DMS153 (cell line): ENCODE measurements at regions not wholly inside any gene's neighbourhood (a gene's known extent, or its start where the extent isn't known, plus 50 kb on each side); places are given as distances from the start of the nearest gene placed in this dataset.
"Not testable (repeated sequence)": the region's sequence is repeated elsewhere in the genome, so short reads cannot be mapped to it uniquely, and the experiment has no call there.

Experiments used
- DNase-seq: peaks from one replicate; lab custom pipeline; 2025; lab: John Stamatoyannopoulos, UW

DNA sequence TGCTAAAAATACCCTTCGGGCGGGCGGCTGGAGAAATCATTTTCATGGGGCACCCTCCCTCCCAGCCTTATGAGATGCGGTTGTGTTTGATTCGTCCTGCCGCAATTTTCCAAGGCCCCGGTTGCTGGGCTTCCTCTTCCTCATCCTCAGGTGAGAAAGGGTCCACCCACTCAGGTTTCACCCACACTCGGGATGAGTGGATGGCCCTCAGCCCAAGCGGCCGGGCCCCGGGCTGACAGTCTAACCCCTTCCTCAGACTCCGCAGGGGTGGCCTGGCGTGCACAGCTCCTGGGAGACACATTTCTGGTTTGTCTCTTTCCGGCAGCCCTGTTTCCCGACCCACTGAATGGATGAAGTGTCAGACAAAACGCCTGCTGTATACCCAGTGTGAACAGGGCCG is 116.5 kb upstream of the LRPAP1 start:
- DNase-seq, result no peak

DNA sequence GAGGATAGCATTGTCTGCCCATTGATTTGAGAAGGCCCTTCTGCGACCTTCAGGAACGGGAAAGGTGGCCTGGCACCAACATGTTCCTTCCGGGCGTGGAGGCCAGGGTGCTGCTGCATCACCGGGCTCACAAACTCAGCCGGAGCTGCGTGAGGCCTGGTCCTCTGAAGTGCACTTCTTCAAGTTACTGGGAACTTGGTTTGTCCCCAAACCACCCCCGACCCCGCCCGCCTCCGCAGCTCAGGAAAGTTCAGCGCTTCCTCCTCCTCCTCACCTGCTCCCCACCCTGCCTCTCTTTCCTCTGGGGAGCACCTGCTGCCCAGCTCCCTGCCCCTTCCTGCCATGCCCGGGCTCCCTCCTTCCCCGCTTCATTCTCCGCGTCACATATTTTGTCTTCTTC is 116.0 kb upstream of the LRPAP1 start:
- DNase-seq, result no peak

DNA sequence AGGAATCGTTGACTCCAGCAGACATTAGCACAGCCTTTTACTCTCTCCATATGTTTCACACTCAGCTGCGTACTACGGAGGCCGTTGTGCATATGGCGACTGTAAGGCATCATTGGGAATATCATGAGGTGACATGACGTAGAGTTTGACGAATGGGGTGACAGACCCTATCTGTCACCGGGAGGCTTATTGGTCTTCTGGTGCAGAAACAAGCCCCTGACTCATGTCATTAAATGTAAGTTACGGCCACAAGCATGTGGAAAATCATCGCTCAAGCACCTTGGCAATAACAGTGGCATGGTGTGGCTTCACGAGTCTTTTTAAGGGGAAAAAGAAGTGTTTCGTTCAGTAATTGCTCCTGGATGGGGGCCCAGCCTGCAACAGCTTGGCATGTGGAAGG is 115.2 kb upstream of the LRPAP1 start:
- no peak for DNase-seq

DNA sequence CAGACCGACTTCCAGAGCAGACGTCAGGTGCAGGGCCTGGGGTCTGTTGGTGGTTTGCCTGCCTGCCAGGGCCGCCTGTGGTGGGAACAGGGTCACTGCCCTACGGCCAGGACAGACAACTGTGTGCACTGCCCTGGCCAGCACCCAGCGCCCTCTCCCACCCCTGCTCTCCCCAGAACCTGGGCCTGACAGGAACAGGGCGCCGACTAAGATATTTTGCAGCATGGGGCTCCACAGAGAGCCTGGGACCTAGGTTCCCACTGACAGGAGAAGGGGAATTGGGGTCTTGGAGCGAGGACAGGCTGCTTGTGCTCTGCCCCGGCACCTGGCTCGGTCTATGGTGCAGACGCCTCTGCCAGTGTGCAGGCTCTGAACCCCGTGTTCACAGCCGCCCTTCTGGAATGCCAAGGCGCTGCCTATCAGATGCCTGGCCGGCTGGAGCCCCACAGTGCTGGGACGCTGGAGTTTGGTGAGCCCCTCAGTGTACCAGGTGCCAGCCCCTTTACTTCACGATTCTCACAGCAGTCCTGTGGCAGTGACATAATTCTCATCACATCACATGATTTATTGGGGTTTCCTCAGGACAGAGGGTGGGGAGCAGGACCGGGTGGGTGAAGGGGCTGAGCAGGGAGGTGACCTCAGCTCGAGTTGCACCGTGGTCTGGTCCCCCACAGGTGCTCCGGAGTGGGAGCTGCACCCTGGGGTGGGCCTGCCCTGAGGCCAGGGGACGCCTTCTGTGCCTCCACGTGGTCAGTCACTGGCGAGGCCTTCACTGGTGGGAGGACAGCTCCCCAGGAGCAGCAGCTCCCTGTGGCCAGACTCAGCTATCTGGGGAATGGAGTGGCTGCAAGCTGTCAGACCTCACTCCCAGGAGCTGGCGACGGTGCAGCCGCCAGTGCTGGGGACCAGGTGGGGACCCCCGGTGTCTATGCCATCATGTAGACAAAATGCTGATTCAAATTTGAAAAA is 113.8 kb upstream of the LRPAP1 start:
- DNase-seq, result no peak

DNA sequence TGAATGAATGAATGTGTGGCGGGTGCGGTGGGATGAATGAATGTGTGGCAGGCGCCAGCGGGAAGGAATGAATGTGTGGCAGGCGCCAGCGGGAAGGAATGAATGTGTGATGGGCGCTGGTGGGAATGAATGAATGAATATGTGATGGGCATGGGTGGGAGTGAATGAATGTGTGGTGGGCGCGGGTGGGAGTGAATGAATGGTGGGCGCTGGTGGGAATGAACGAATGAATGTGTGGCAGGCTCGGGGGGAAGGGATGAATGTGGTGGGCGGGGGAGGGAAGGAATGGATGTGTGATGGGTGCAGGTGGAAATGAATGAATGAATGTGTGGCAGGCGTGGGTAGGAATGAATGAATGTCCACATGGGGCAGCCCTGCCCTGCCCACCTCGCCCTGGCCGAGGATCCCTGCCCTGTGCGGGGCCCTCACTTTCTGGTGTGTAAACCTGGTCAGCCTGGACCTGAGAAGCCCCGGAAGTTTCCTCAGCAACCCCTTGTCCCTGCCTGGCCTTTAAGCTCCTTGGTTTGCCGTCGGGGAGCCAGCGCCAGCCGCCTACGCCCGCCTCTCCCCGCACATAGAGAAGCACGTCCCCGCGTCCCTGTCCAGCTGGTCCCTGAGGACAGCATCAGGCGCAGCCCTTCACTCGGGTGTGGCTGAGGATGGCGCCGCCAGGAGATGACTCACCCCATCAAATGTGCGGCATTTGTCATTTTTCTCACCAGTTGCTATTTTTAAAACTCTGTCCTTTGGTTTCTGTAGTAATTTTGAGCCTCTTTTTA is 112.8 kb upstream of the LRPAP1 start:
- no peak for DNase-seq

DNA sequence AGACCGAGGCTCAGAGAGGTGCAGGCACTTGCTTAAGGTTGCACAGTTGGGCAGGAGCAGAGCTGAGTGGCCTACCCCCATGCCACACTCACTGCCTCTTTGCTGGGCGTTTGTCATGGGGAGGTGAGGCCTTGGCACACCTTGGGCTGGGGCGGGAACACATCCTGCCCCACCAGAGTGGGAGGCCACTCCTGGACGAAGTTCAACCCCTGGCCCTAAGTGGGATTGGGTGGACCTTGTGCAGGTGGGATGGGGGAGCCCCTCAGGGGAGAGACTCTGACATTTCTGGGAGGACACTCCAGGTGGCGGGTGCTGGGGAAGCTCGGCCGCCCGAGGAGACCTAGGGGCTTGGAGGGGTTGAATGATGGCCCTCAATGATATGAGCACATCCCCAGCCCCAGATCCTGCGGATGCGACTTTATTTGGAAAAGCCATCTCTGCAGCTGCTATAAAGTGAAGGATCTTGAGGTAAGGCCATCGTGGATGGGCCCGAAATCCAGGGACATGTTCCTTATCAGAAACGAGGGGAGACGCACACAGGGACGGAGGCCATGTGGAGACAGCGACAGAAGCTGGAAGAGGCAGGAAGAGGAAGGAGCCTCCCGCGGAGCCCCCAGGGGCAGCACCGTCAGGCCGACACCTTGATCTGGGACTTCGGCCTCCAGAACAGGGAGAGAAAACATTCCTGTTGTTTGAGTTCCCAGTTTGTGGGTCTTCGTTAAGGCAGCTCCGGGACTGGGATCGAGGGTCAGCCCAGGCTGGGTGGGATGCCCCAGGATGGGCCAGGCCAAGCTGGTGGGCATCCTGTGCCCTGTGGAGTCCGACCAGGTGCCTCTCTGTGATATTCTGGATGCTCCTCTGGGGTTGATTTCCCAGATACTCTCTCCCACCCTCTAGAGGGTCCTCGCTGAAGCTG is 111.6 kb upstream of the LRPAP1 start:
- no peak for DNase-seq

DNA sequence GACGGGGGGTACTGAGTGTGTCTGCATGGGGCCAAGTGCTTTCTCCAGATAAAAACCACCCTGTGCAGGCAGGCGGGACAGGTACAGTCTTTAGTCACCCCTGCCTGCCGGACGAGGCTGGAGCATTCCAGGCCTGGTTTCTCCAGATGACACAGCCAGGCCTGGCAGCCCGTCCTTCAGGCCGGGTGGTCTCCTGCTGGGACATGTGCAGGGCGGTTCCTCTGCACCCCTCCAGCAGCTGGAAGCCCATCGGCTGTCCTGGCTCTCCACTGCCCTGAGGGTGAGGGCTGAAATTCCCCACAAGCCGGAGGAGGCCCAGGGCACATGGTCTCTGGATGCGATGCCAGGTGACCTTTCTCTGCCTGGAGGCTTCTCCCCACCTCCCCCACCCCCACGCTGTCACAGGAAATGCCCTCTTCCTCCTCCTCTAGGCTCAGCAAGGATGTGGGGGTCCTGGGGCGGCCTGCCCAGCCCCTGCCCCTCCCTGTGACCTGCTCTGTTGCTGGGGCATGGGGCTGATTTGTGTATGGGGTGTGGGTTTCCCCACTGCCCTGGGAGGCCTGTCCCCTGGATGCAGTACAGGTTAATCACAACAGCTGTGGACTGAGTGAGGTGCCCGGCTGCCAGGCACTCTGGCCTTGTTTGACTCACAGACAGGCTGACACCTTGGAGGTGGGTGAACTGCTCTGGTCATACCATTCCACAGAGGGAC is 110.7 kb upstream of the LRPAP1 start:
- DNase-seq, result no peak

DNA sequence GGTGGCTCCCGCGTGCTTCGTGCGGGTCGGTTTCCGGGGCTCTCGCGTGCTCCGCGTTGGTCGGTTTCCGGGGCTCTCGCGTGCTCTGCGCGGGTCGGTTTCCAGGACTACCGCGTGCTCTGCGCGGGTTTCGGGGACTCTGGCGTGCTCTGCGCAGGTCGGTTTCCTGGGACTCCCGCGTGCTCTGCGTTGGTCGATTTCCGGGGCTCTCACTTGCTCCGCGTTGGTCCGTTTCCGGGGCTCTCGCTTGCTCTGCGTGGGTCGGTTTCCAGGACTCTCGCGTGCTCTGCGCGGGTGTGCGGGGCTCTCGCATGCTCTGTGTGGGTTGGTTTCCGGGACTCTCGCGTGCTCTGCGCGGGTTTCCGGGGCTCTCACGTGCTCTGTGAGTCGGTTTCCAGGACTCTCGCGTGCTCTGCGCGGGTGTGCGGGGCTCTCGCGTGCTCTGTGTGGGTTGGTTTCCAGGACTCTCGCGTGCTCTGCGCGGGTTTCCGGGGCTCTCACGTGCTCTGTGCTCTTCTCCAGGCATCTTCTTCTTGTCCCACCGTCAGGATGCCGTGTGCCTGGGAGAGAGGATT is 109.9 kb upstream of the LRPAP1 start:
- no peak for DNase-seq

DNA sequence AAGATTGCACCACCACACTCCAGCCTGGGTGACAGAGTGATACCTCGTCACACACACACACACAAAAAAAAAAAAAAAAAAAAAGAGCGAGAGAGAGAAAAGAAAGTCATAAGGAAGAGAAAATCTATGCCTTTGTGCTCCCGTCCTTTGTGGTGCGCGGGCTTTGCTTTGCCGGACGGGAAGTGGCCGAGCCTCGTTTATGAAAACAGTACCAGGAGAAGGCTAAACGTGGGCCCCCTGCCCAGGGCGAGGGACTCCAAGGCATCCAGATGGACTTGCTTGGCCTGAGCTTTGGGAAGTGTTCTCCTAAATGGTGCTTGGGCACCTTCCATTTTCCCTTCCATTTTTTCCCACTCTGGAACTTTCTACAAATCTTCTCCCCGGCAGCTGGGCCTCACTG is 109.3 kb upstream of the LRPAP1 start:
- no peak for DNase-seq

DNA sequence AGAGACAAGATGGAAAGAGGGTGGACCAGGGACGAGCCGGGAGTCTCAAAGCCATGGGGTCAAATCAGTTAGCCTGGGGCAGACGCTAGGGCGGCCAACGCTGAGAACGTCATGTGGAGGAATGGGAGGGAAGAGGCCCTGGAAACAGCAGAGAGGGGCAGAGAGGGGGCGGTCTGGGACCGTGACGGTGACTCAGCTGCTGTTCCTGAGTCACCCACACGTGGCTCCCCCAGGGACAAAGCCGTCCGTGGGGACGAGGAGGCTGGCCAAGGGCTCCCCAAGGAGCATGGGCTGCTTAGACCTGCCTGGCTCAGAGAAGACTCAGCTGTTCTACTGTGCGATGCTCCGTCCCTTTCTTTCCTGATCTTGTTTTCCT is 108.4 kb upstream of the LRPAP1 start:
- no peak for DNase-seq

DNA sequence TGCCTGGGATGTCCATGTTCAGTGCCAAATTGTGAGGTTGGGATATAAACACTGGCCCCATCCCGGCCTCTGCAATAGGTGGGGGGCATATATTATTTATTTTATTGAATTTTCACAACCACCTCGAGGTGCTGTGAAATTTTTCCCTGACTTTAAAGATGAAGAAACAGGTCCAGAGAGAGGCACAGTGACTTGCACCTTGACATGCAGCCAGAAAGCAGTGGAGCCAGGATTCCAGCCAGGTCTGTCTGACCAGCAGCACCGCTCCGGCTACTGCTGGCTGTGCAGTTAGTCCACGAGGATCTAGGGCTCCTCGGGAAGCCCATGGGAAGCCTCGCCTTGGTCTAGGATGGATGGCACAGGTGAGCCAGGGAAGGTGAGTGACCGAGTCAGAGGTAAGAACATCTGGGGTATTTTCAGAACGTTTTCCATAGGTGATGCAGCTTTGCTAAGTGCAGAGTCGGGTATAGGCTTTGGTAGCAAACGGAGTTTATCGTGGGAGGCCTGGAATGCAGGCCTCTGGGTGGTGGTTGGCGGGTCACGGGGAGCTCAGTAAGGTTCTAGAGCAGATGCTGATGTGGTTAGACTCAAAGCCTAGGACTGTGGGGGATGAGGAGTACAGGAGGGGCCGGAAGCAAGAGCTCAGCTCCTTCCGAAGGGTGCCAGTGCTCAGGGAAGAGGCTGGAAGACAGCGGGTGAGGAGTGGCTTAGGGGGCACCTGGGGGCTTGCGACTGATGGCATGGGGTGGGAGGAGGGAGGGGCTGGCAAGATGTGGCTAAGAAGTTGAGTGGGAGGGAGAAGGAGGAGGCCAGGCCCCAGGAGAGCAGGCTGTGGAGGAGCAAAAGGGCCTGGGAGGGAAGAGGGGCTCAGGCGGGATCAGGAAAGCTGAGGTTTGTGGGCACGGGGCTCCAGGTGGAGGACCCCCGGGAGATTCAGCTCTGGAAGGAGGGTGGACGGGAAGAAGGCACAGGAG is 107.7 kb upstream of the LRPAP1 start:
- DNase-seq, result no peak

DNA sequence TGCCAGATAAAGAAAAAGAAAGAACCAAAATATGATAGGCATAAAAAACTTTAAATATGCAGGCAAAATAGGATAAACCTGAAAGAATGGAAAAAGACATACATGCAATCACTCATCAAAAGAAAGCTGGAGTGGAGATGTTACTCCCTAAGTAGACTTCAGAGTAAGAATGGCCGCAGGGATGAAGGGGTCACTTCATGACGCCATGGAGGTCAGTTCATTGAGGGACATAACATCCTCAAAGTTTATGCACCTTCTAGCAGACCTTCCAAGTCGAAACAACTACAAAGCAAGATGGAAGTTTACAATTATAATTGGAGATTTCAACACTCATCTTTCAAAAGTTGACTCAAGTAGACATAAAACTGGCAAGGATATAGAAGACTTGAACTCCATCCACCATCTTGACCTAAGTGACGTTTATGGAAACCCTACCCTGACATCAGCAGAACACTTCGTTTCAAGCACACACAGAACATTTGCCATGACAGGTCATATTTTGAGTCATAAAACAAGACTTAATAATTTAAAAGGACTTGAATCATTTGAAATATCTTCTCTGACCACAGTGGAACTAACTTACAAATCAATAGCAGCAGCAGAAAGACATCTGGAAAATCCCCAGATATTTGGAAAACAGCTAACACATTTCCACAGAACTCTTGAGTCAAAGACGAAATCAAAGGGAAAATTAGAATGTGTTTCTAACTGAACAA is 106.0 kb upstream of the LRPAP1 start:
- no peak for DNase-seq

DNA sequence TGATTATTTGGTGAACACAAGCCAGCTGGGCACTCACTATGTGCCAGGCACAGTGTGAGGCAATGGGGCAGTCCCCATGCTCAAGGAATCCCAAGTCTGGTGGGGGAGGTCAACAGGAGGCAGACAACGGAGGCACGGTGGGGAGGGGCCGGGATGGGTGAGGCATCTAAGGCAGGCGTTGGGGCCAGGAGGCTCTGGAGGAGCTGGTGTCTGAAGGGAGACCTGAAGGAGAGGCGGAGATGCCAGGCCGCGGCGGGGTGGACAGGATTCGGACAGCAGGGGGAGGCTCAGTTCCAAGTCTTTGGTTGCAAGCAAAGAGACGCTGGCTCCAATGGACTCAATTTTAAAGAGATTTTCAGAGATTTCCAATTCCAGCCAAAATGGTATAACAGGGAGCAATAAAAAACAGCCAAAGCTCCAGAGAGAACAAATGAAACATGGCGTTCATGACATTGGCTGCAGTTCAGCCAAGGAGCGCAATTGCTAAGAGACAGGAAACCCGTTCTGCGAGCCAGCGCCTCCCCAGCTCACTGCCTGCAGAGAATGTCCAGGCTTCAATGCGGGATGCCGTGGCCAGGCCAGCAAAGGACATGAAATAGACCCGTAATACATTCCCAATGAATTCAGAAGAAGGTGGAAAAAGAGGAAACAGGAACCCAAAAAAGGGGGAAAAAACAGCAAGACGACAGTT is 105.2 kb upstream of the LRPAP1 start:
- DNase-seq, result no peak

DNA sequence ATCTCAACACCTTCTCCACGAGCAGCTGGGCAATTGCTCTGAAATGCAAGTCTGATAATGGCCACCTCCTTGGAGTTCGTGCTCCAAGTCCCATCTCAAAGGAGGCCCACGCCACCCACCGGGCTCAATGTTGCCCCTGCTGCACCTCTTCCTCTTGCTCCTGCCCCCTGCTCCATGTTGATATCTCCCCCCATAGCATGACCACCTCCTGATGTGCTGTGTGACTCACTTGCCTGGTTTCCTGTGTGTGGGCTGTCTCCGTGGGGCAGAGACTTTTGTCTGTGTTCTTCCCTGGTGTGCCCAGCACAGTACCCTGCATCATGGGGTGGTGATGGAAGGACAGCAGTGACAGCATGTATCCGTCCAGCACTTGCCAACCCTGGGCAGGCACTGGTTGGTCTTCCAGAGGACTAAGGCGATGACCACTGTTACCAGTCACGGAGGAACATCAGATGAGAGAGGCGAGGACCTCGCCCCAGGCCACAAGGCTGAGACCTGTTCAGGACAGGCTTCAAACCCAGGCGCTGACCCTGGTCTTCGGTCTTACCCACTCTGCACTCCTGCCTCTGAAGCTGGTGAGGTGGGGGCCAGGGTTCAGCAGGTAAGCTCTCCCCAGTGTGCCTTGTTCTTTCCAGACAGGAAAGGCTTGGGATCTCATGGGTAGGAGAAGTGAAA is 104.6 kb upstream of the LRPAP1 start:
- DNase-seq, result no peak

DNA sequence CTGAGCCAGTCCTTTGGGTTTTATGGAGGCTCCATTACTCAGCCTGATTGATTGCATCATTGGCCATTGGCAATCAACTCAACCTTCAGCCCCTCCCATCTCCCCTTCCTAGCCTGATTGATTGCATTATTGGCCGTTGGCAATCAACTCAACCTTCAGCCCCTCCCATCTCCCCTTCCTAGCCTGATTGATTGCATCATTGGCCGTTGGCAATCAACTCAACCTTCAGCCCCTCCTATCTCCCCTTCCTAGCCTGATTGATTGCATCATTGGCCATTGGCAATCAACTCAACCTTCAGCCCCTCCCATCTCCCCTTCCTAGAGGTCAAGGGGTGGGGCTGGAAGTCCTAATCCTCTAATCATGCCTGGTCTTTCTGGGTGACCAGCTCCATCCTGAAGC is 103.8 kb upstream of the LRPAP1 start:
- not testable (repeated sequence) for DNase-seq

DNA sequence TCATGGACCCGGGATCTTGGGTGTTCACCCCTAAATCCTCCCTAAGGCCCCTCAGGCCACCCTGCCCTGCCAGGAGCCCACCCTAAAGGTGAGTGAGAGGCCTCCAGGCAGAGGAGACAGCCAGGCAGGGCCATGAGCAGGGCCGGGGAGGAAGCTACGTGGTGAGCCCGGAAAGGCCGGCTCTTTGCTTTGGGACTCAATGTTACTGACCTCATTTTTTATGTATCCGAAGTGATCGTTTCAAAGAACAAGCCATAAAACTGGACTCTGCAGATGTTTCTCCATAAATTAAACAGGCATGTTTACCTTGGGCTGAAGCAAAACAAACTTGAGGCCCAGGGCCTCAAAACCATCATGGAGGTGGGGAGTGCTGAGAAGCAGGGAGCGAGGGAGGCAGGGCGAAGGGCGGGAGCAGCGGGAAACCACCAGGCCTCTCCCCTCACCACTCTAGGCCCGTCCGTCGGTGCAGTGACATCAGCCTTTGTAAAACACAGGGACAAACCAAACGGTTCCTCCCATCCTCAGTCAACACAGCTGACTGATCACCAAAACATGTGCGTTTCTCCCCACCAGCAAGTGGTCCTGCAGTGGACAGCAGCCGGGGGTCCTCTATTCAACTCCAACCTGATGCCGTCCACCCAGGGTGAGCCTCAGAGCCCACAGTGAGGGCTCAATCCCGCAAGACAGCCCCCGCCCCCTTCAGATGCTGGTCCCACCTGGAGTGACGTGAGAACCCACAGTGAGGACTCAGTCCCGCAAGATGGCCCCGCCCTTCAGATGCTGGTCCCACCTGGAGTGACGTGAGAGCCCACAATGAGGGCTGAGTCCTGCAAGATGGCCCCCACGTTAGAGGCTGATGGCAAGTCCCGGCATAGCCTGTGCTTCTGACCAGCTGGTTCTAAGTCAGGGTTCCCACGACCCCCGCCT is 102.9 kb upstream of the LRPAP1 start:
- DNase-seq, result no peak

DNA sequence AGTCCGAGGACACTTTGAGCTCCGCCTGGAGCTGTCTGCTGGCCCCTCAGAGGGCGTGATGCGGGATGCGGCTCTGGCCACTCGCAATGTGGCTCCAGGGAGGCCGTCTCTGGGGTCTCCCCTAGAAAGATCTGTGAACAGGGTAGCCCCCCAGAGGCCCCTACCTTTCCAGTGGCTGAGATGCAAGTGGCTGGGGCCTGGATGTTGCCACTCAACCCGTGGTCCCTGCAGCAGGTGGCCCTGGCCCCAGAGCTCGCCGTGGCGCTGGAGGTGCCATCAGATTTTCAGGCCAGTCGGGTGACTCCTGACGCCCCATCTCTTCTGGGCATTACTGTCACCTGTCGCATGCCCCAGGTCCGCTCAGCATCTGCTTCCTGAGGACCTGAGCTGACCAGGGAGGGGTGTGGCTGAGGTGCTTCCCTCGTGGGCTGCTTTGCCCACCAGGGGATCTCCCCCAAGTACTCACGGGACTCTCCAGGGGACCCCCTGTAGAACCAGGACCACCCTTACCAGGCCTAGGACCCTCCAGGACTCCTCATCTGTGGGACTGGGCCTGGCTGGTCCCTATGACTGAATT is 102.1 kb upstream of the LRPAP1 start:
- no peak for DNase-seq
